GM12872 (cell line): ENCODE measurements at regions not wholly inside any gene's neighbourhood (a gene's known extent, or its start where the extent isn't known, plus 50 kb on each side); places are given as distances from the start of the nearest gene placed in this dataset.

Source experiments
- CTCF ChIP-seq: IDR thresholded peaks from 3 replicates; pipeline ENCODE4 v1.5.1; 2011; ENCODE audit warnings: low read depth, mild to moderate bottlenecking, low read length, moderate library complexity; ENCODE audit not compliant: insufficient read depth

- TF ChIP-seq CTCF: no peak
These were observed 244.7 kb upstream of the ADARB2 start for GRCh38 chr10:1981976-1982375.

DNA sequence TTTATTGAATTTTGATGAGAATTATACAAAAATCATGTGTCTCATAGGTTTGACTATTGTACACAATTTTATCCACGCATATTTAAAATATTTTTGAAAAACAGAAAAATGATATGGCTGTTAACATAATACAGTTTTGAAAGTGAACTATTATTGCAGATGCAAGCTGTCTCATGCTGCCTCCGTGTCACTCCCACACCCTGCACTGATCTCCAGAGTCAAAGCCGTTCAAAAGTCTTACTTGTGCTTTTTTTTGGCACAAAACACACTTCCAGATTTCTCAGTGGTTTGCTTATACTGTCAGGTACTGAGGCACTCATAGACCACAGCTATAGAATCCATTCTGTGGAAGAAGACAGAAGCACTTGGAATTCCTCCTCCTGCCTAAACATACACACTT lies 243.1 kb upstream of the ADARB2 start:
- TF ChIP-seq CTCF: no peak

DNA sequence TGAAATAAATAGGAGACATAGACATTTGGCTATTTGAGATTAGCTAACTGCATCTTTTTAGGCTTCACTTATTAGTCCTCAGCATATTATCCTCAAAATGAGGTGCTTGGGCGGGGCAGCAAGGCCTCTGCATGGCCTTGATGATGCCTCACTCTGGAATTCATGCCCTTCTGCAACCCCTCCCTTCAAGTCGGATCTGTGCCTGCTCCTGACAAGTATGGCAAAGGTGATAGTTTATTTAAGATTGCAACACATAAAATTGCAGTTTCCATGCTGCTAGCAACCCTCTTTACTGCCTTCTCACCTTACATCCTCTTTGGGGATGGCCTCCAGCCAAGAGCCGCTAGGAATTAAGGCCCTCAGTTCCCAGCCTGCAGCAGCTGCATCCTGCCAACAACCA lies 241.3 kb upstream of the ADARB2 start:
- TF ChIP-seq CTCF: no peak

DNA sequence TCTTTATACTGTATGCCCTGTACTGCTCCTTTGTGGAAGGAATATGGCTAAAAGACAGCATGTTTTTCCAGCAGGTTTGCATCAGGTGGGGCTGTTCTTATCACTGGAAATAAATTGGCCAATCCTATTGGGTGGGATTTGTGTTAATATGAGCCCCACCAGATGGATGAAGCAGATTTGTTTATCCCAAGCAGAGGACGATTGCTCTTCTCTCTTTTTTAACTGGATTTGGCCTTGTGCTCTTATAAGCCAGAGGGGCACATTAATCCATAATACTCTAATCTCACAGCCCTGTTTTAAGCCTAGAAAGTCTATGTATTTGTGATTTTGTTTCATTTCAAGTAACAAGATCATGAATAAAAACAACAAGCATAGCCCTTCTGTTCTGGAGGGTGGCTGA lies 240.1 kb upstream of the ADARB2 start:
- no peak for TF ChIP-seq CTCF

DNA sequence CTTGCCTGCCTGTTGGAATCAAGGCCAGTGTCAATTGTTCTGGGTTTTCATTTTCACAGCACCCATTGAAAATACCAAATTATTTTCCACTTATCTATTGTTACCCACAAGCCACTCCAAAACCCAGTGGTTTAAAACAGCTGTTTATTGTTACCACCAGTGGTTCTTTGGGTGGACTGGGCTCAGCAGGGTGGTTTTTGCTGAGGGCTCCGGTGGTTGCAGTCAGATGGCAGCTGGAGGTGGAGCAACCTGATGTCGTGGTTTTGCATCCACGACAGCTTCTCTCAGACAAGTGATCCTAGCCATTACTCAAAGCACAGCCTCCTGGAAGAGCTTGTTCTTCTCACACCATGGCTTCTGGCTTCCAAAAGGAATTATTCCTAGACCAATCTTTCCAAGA lies 235.1 kb upstream of the ADARB2 start:
- TF ChIP-seq CTCF: no peak

GRCh38 chr10:1968257-1969033 lies 231.1 kb upstream of the ADARB2 start:
- no peak for TF ChIP-seq CTCF

DNA sequence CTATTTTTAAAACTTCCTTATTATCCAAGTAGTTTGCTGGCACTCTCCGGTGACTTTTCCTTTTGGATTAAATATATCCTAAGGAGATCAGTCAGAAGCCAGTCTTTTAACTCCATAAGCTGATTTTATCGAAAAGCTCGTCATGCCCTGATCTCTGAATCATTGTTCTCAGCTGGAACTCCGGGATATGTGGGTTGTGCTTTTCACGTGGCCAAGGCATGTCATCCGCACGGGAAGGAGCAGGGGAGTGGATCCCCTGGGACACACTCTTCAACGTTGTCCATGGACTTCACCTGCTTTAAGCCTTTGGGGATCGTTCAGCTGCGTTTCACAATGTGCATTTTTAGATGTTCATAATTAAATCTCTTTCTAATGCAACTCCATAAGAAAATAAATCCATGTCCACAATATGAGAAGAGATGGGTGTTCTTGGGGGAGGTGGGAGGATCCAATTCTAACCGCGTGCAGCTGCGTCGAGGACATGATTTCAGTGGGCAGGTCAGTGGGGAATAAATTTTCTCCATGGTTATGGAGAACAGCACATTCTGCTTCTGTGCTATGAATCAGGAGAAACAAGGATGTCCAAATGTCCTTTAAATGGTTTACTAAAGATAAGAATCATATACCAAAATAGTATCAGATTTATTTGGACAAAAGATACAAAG lies 229.5 kb upstream of the ADARB2 start:
- TF ChIP-seq CTCF: no peak
